PC-9 (cell line): ENCODE measurements at regions not wholly inside any gene's neighbourhood (a gene's known extent, or its start where the extent isn't known, plus 50 kb on each side); places are given as distances from the start of the nearest gene placed in this dataset.

ENCODE experiments used
- EZH2 ChIP-seq: fragments of 200-600 bp; sonication (generic); IDR thresholded peaks from 2 replicates; pipeline ENCODE4 v1.8.0; 2017; ENCODE audit warnings: antibody characterized with exemption, low read depth
- TF ChIP-seq, protein P1 (sequence below): fragments of 200-600 bp; sonication (generic); conservative IDR thresholded peaks from 2 replicates; pipeline ENCODE4 v1.6.1; 2017; ENCODE audit warnings: mixed run types, antibody characterized with exemption, mild to moderate bottlenecking, moderate library complexity

DNA sequence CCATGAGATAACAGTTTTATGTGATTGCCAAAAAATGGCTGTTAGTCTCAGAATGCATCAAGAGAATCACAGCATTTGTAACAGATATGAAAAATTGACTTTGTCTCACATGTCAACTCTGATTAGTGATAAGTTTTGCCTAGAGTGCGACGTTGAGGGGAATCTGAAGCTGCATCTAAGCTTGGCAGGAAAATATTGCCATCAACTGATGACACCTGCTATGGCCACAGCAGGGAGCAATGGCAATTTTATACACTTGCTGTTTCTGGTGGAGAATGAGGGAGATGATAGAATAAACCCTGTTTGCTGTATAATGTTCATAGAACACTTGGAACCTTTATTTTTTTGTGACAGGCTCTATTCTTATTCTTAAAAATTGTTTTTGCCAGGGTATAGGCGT lies 205.4 kb upstream of the GNPDA2 start:
- TF ChIP-seq, protein P1, sequence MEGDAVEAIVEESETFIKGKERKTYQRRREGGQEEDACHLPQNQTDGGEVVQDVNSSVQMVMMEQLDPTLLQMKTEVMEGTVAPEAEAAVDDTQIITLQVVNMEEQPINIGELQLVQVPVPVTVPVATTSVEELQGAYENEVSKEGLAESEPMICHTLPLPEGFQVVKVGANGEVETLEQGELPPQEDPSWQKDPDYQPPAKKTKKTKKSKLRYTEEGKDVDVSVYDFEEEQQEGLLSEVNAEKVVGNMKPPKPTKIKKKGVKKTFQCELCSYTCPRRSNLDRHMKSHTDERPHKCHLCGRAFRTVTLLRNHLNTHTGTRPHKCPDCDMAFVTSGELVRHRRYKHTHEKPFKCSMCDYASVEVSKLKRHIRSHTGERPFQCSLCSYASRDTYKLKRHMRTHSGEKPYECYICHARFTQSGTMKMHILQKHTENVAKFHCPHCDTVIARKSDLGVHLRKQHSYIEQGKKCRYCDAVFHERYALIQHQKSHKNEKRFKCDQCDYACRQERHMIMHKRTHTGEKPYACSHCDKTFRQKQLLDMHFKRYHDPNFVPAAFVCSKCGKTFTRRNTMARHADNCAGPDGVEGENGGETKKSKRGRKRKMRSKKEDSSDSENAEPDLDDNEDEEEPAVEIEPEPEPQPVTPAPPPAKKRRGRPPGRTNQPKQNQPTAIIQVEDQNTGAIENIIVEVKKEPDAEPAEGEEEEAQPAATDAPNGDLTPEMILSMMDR, result no peak
- no peak for TF ChIP-seq EZH2
